A549 (cell line): ENCODE measurements at regions not wholly inside any gene's neighbourhood (a gene's known extent, or its start where the extent isn't known, plus 50 kb on each side); places are given as distances from the start of the nearest gene placed in this dataset.

Source experiments
- CHD4 ChIP-seq: fragments of 200-600 bp; sonication (generic); IDR thresholded peaks from 2 replicates; pipeline ENCODE4 v1.6.1; 2016; ENCODE audit warnings: antibody characterized with exemption, mild to moderate bottlenecking, borderline replicate concordance
- EP300 ChIP-seq, 2 experiments: fragments of >200 bp; sonication (Bioruptor Twin); formaldehyde crosslinking; IDR thresholded peaks; 2 replicates in 1 of 2; 3 replicates in 1 of 2; pipeline ENCODE4 v1.6.1; 2016 to 2017
- HOXA7 ChIP-seq: fragments of 250-450 bp; sonication (Bioruptor Pico); IDR thresholded peaks from 2 replicates; pipeline ENCODE4 v1.5.0; 2020; ENCODE audit warnings: mild to moderate bottlenecking, moderate library complexity
- JUNB ChIP-seq: fragments of >200 bp; sonication (Bioruptor Twin); formaldehyde crosslinking; IDR thresholded peaks from 2 replicates; pipeline ENCODE4 v1.6.1; 2016
- KDM1A ChIP-seq: fragments of 200-600 bp; sonication (generic); IDR thresholded peaks from 2 replicates; pipeline ENCODE4 v1.6.1; 2016; ENCODE audit warnings: low read depth, mild to moderate bottlenecking
- POLR2A ChIP-seq: IDR thresholded peaks from 2 replicates; pipeline ENCODE4 v1.6.1; 2012; ENCODE audit warnings: mild to moderate bottlenecking, low read length
- RARB ChIP-seq: fragments of 250-450 bp; sonication (Bioruptor Pico); IDR thresholded peaks from 2 replicates; pipeline ENCODE4 v1.8.0; 2021; ENCODE audit warnings: mild to moderate bottlenecking, moderate library complexity
- RCOR1 ChIP-seq: fragments of 150-350 bp; IDR thresholded peaks from 2 replicates; pipeline ENCODE4 v1.6.1; 2014; ENCODE audit warnings: antibody characterized with exemption, low read length, low read depth
- TF ChIP-seq, protein P1 (sequence below): fragments of >200 bp; sonication (Bioruptor Twin); formaldehyde crosslinking; IDR thresholded peaks from 3 replicates; pipeline ENCODE4 v1.5.1; 2016
- TF ChIP-seq, protein P2 (sequence below): IDR thresholded peaks from 2 replicates; pipeline ENCODE4 v1.6.1; 2012

DNA sequence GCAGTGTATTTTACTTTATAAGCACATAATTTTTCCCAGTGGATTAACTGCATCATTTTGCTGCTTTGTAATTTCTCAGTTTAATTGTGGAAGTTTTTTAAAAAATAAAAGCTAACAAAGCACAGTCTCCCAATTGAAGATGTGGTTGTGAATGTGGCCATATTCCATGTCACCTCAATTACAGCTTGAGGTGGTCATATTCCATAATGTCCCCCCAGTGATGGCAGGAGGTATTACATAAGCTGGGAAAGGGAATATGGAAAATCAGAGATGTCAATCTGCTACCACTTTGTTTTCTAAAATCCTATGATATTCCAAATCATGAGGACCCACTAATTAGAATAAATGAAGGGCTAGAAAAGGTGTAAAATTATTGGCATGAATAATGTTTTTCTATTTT, 1672.0 kb upstream of the CDH9 start:
- TF ChIP-seq RCOR1 (no peak), CHD4 (no peak), RARB (CRISPR knock-in tag) (no peak), JUNB (no peak), HOXA7 (CRISPR knock-in tag) (no peak), EP300 (IDR thresholded peaks at IDR 0.05) (no peak), POLR2A (no peak), KDM1A (no peak)
- TF ChIP-seq, protein P1, sequence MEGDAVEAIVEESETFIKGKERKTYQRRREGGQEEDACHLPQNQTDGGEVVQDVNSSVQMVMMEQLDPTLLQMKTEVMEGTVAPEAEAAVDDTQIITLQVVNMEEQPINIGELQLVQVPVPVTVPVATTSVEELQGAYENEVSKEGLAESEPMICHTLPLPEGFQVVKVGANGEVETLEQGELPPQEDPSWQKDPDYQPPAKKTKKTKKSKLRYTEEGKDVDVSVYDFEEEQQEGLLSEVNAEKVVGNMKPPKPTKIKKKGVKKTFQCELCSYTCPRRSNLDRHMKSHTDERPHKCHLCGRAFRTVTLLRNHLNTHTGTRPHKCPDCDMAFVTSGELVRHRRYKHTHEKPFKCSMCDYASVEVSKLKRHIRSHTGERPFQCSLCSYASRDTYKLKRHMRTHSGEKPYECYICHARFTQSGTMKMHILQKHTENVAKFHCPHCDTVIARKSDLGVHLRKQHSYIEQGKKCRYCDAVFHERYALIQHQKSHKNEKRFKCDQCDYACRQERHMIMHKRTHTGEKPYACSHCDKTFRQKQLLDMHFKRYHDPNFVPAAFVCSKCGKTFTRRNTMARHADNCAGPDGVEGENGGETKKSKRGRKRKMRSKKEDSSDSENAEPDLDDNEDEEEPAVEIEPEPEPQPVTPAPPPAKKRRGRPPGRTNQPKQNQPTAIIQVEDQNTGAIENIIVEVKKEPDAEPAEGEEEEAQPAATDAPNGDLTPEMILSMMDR = no peak
- TF ChIP-seq, protein P2, sequence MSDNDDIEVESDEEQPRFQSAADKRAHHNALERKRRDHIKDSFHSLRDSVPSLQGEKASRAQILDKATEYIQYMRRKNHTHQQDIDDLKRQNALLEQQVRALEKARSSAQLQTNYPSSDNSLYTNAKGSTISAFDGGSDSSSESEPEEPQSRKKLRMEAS = no peak
